GM13976 (cell line): ENCODE measurements at regions not wholly inside any gene's neighbourhood (a gene's known extent, or its start where the extent isn't known, plus 50 kb on each side); places are given as distances from the start of the nearest gene placed in this dataset.

Experiments
- DNase-seq: peaks from one replicate; pipeline ENCODE4 v3.0.0; 2012; ENCODE audit warnings: low spot score
- CTCF ChIP-seq: IDR thresholded peaks from 2 replicates; pipeline ENCODE4 v1.5.1; 2012; ENCODE audit warnings: borderline replicate concordance, mild to moderate bottlenecking; ENCODE audit not compliant: insufficient read depth; ENCODE audit errors: extremely low read depth, missing control alignments, control extremely low read depth
- in situ Hi-C: fragments of 300-500 bp; cut with MboI; formaldehyde crosslinking; loops from one replicate; pipeline ENCODE4 v1.12.0; 2022; ENCODE audit warnings: low sequenced_read_pairs, mixed read lengths, inconsistent platforms; ENCODE audit not compliant: unreplicated experiment

GRCh38 chr3:194025951-194026350, 110.0 kb upstream of the HES1 start:
- in situ Hi-C loops: no loop called here
- no peak for DNase-seq
- TF ChIP-seq CTCF: no peak

GRCh38 chr3:194028434-194029004, 107.4 kb upstream of the HES1 start:
- DNase-seq: no peak

GRCh38 chr3:194029846-194030245, 106.1 kb upstream of the HES1 start:
- in situ Hi-C loops: no loop called here
- TF ChIP-seq CTCF: no peak
- DNase-seq: no peak

More at GRCh38 chr3:194028434-194029004, 107.4 kb upstream of the HES1 start:
- in situ Hi-C loops: no loop called here
- TF ChIP-seq CTCF: no peak

GRCh38 chr3:194030372-194030771, 105.6 kb upstream of the HES1 start:
- in situ Hi-C loops: no loop called here
- no peak for DNase-seq
- TF ChIP-seq CTCF: no peak

GRCh38 chr3:194031349-194031748, 104.6 kb upstream of the HES1 start:
- TF ChIP-seq CTCF: no peak
- DNase-seq: no peak
- in situ Hi-C loops: no loop called here

- no peak for TF ChIP-seq CTCF
- no peak for DNase-seq
- in situ Hi-C loops: no loop called here
Observed at GRCh38 chr3:194031867-194032635, 103.9 kb upstream of the HES1 start.
